Colonic mucosa (tissue), 4 donors: ENCODE measurements at regions not wholly inside any gene's neighbourhood (a gene's known extent, or its start where the extent isn't known, plus 50 kb on each side); places are given as distances from the start of the nearest gene placed in this dataset.

Experiments used
- DNase-seq: peaks from one replicate; pipeline ENCODE4 v3.0.0-alpha.2; 2020
- H3K27ac ChIP-seq: fragments of 200-600 bp; one replicate; pipeline ENCODE4 v1.8.0; 2021
- H3K27me3 ChIP-seq: fragments of 200-600 bp; one replicate; pipeline ENCODE4 v1.8.0; 2021
- H3K36me3 ChIP-seq: fragments of 200-600 bp; one replicate; pipeline ENCODE4 v1.8.0; 2021
- H3K4me1 ChIP-seq: fragments of 200-600 bp; one replicate; pipeline ENCODE4 v1.8.0; 2021; ENCODE audit warnings: mild to moderate bottlenecking
- H3K4me3 ChIP-seq: fragments of 200-600 bp; one replicate; pipeline ENCODE4 v1.8.0; 2021
- H3K9ac ChIP-seq, 2 donors: one replicate each; pipeline ENCODE4 v1.7.0; 2013; ENCODE audit warnings: control low read depth in 2 of 2, low read depth in 2 of 2, low read length in 2 of 2
- H3K9me3 ChIP-seq: fragments of 200-600 bp; one replicate; pipeline ENCODE4 v1.8.0; 2021
- CTCF ChIP-seq: fragments of 200-600 bp; IDR thresholded peaks from one replicate; pipeline ENCODE4 v1.8.0; 2022; ENCODE audit warnings: antibody characterized with exemption, mild to moderate bottlenecking
- intact Hi-C: fragments of 100-400 bp; cut with DNase I; formaldehyde crosslinking; loops from one replicate; pipeline ENCODE4 v1.14.1; 2022
- donor health status: healthy.
- donor health status: DM: no; HTN: no; CAD: no.
- donor health status: DM: no; HTN: no; CAD: no.

- TF ChIP-seq CTCF = no peak
- Histone ChIP-seq H3K9ac (no peak overlapping the region), H3K27me3 (no peaks in the 10 kb centered on the region), H3K27ac (no peak overlapping the region), H3K4me1 (no peaks in the 10 kb centered on the region), H3K4me3 (no peak overlapping the region), H3K36me3 (no peaks in the 10 kb centered on the region), H3K9me3 (no peaks in the 10 kb centered on the region)
- no peak for DNase-seq
- intact Hi-C loops = no loop called here
Observed at GRCh38 chrX:39469126-39469525, 628.6 kb downstream of the BCOR start.

GRCh38 chrX:39470588-39471407 is 627.0 kb downstream of the BCOR start:
- TF ChIP-seq CTCF = no peak
- intact Hi-C loops = no loop called here
- Histone ChIP-seq H3K9ac (no peak overlapping the region), H3K9me3 (no peaks in the 10 kb centered on the region), H3K27ac (no peak overlapping the region), H3K36me3 (no peaks in the 10 kb centered on the region), H3K4me1 (no peaks in the 10 kb centered on the region), H3K4me3 (no peak overlapping the region), H3K27me3 (no peaks in the 10 kb centered on the region)
- DNase-seq = peak; percentile 22

- Histone ChIP-seq H3K4me3 (no peak overlapping the region), H3K9ac (no peak overlapping the region), H3K27ac (no peak overlapping the region), H3K27me3 (no peaks in the 10 kb centered on the region), H3K9me3 (no peaks in the 10 kb centered on the region), H3K4me1 (no peaks in the 10 kb centered on the region), H3K36me3 (no peaks in the 10 kb centered on the region)
- TF ChIP-seq CTCF = no peak
- no peak for DNase-seq
- intact Hi-C loops = no loop called here
Observed at GRCh38 chrX:39472161-39472560, 625.6 kb downstream of the BCOR start.

GRCh38 chrX:39473812-39474211 is 623.9 kb downstream of the BCOR start:
- Histone ChIP-seq H3K4me1 (no peaks in the 10 kb centered on the region), H3K9me3 (no peaks in the 10 kb centered on the region), H3K9ac (no peak overlapping the region), H3K27ac (no peak overlapping the region), H3K27me3 (no peaks in the 10 kb centered on the region), H3K36me3 (no peaks in the 10 kb centered on the region), H3K4me3 (no peak overlapping the region)
- no peak for DNase-seq
- no peak for TF ChIP-seq CTCF
- intact Hi-C loops = no loop called here

GRCh38 chrX:39475372-39475771 is 622.4 kb downstream of the BCOR start:
- no peak for TF ChIP-seq CTCF
- H3K27me3 ChIP-seq = no peaks in the 10 kb centered on the region
- DNase-seq = no peak
- H3K4me3 ChIP-seq = no peak overlapping the region
- no peaks in the 10 kb centered on the region for H3K4me1 ChIP-seq
- H3K36me3 ChIP-seq = no peaks in the 10 kb centered on the region
- H3K9me3 ChIP-seq = no peaks in the 10 kb centered on the region
- no peak overlapping the region for H3K27ac ChIP-seq
- intact Hi-C loops = no loop called here
- no peak overlapping the region for H3K9ac ChIP-seq
